ENCODE measurements at regions not wholly inside any gene's neighbourhood (a gene's known extent, or its start where the extent isn't known, plus 50 kb on each side); places are given as distances from the start of the nearest gene placed in this dataset.
A peak's percentile ranks its signal among the peaks of the same experiment; 100 is the strongest.

- no peak for DNase-seq (ENCODE audit: extremely low spot score)
- TF ChIP-seq NFRKB (IDR thresholded peaks at IDR 0.05), result no peak
- no peak for TF ChIP-seq FOXA1 (IDR thresholded peaks at IDR 0.05)
- no peak for TF ChIP-seq BHLHE40 (IDR thresholded peaks at IDR 0.05; ENCODE audit: borderline replicate concordance)
- TF ChIP-seq SP1 (IDR thresholded peaks at IDR 0.05), result no peak
- TF ChIP-seq FOXM1 (IDR thresholded peaks at IDR 0.05; ENCODE audit: borderline replicate concordance), result no peak
- POLR2A ChIA-PET, result no interaction called here
- CTCF ChIA-PET, result interaction anchor here (1.0 kb wide), 1 partner anchor 53 kb away, joined by 3 read pairs; no protein-coding TSS in a partner anchor
Measured at GRCh38 chr15:73813589-73813988, 59.8 kb upstream of the TBC1D21 start.

GRCh38 chr15:73818308-73818985 is 54.9 kb upstream of the TBC1D21 start:
- DNase-seq (ENCODE audit: extremely low spot score), result no peak
- ChIA-PET CTCF (no interaction called here), POLR2A (no interaction called here)
- TF ChIP-seq LEF1 (IDR thresholded peaks at IDR 0.05; ENCODE audit: borderline replicate concordance) (no peak), L3MBTL2 (conservative IDR thresholded peaks at IDR 0.05) (no peak), HDGF (IDR thresholded peaks at IDR 0.05; ENCODE audit: borderline replicate concordance) (no peak), TARDBP (IDR thresholded peaks at IDR 0.05) (no peak), ZNF384 (IDR thresholded peaks at IDR 0.05) (no peak), SP1 (IDR thresholded peaks at IDR 0.05) (no peak), FOXK2 (IDR thresholded peaks at IDR 0.05) (no peak), PKNOX1 (IDR thresholded peaks at IDR 0.05) (no peak), FOXA1 (IDR thresholded peaks at IDR 0.05) (no peak), NFRKB (IDR thresholded peaks at IDR 0.05) (no peak), SUZ12 (IDR thresholded peaks at IDR 0.05) (no peak), BHLHE40 (IDR thresholded peaks at IDR 0.05; ENCODE audit: borderline replicate concordance) (no peak), ARNT (IDR thresholded peaks at IDR 0.05) (no peak), CTBP1 (IDR thresholded peaks at IDR 0.05; ENCODE audit: borderline replicate concordance) (no peak), FOXM1 (IDR thresholded peaks at IDR 0.05; ENCODE audit: borderline replicate concordance) (no peak), ELF4 (IDR thresholded peaks at IDR 0.05) (no peak)

- ChIA-PET POLR2A (interaction anchor here (0.6 kb wide), 1 partner anchor 532 kb away, joined by 3 read pairs; no protein-coding TSS in a partner anchor), CTCF (interaction anchor here (0.7 kb wide), 1 partner anchor 248 kb away, joined by 9 read pairs; no protein-coding TSS in a partner anchor)
- TF ChIP-seq LEF1 (IDR thresholded peaks at IDR 0.05; ENCODE audit: borderline replicate concordance) (no peak), TARDBP (IDR thresholded peaks at IDR 0.05) (no peak), HDGF (IDR thresholded peaks at IDR 0.05; ENCODE audit: borderline replicate concordance) (no peak), ELF4 (IDR thresholded peaks at IDR 0.05) (no peak), FOXM1 (IDR thresholded peaks at IDR 0.05; ENCODE audit: borderline replicate concordance) (no peak), SP1 (IDR thresholded peaks at IDR 0.05) (no peak), PKNOX1 (IDR thresholded peaks at IDR 0.05) (no peak), L3MBTL2 (conservative IDR thresholded peaks at IDR 0.05) (no peak), NFRKB (IDR thresholded peaks at IDR 0.05) (no peak), SUZ12 (IDR thresholded peaks at IDR 0.05) (no peak)
- no peak for DNase-seq (ENCODE audit: extremely low spot score)
Measured at GRCh38 chr15:73821181-73821580, 52.2 kb upstream of the TBC1D21 start.

GRCh38 chr15:73822998-73823397 is 50.4 kb upstream of the TBC1D21 start:
- peak; percentile 23 for DNase-seq (ENCODE audit: extremely low spot score)
- no peak for TF ChIP-seq ELF4 (IDR thresholded peaks at IDR 0.05)
- no peak for TF ChIP-seq NFRKB (IDR thresholded peaks at IDR 0.05)
- no peak for TF ChIP-seq SP1 (IDR thresholded peaks at IDR 0.05)
- TF ChIP-seq CTBP1 (IDR thresholded peaks at IDR 0.05; ENCODE audit: borderline replicate concordance), result no peak
- TF ChIP-seq LEF1 (IDR thresholded peaks at IDR 0.05; ENCODE audit: borderline replicate concordance), result no peak
- TF ChIP-seq HDGF (IDR thresholded peaks at IDR 0.05; ENCODE audit: borderline replicate concordance), result no peak
- CTCF ChIA-PET, result interaction anchor here (0.6 kb wide), 1 partner anchor 400 kb away, joined by 3 read pairs; no protein-coding TSS in a partner anchor
- POLR2A ChIA-PET, result no interaction called here
